Sigmoid colon (tissue), 6 donors: ENCODE measurements at regions not wholly inside any gene's neighbourhood (a gene's known extent, or its start where the extent isn't known, plus 50 kb on each side); places are given as distances from the start of the nearest gene placed in this dataset.

ENCODE experiments used
- DNase-seq: peaks from one replicate; pipeline ENCODE4 v3.0.0-alpha.2; 2019
- H3K27ac ChIP-seq, 4 donors: fragments of 200-600 bp; sonication (generic); one replicate each; pipeline ENCODE4 v1.5.1; 2016 to 2019; ENCODE audit warnings: mild to moderate bottlenecking in 1 of 4
- H3K27me3 ChIP-seq, 3 donors: fragments of 200-600 bp; sonication (generic); one replicate each; pipeline ENCODE4 v1.5.1; 2019; ENCODE audit warnings: mild to moderate bottlenecking in 1 of 3
- H3K36me3 ChIP-seq, 4 donors: fragments of 200-600 bp; sonication (generic); one replicate each; pipeline ENCODE4 v1.5.1; 2016 to 2019
- H3K4me1 ChIP-seq, 4 donors: fragments of 200-600 bp; sonication (generic); one replicate each; pipeline ENCODE4 v1.5.1; 2017 to 2019
- H3K4me3 ChIP-seq, 4 donors: fragments of 200-600 bp; sonication (generic); one replicate each; pipeline ENCODE4 v1.5.1; 2017 to 2019; ENCODE audit warnings: mild to moderate bottlenecking in 2 of 4, moderate library complexity in 1 of 4
- H3K9me3 ChIP-seq, 4 donors: fragments of 200-600 bp in 3 of 4; sonication (generic) in 3 of 4; one replicate each; pipeline versions ENCODE4 v1.5.1 to v1.6.1; 2013 to 2019
- CTCF ChIP-seq, 4 experiments: fragments of 450-650 bp in 3 of 4; fragments of 200-600 bp in 1 of 4; IDR thresholded peaks; one replicate each; pipeline ENCODE4 v1.5.1; 2016 to 2019; ENCODE audit warnings: antibody characterized with exemption in 4 of 4, mild to moderate bottlenecking in 3 of 4, moderate library complexity in 2 of 4
- EP300 ChIP-seq, 4 donors: sonication (generic); formaldehyde crosslinking; IDR thresholded peaks; one replicate each; pipeline ENCODE4 v1.6.1; 2017; ENCODE audit warnings: antibody characterized with exemption in 4 of 4
- POLR2A ChIP-seq, 2 donors: fragments of 450-650 bp; IDR thresholded peaks; one replicate each; pipeline ENCODE4 v1.6.1; 2016; ENCODE audit warnings: antibody characterized with exemption in 2 of 2, mild to moderate bottlenecking in 2 of 2, moderate library complexity in 2 of 2
- POLR2AphosphoS5 ChIP-seq, 4 donors: sonication (generic); formaldehyde crosslinking; IDR thresholded peaks; one replicate each; pipeline ENCODE4 v1.6.1; 2017; ENCODE audit warnings: antibody characterized with exemption in 4 of 4
- WGBS, 2 donors: extraction: QIAGEN DNeasy Blood & Tissue Kit; methylation state at CpG; one replicate each; pipeline ENCODE4 v1.1.7; 2013; 5-methylcytosine and 5-hydroxymethylcytosine counted together
- intact Hi-C: fragments of 100-400 bp; cut with DNase I; formaldehyde crosslinking; loops from one replicate; pipeline ENCODE4 v1.15.1; 2023
- donor health status: healthy with polysubstance abuse.
- donor health status: healthy.

DNA sequence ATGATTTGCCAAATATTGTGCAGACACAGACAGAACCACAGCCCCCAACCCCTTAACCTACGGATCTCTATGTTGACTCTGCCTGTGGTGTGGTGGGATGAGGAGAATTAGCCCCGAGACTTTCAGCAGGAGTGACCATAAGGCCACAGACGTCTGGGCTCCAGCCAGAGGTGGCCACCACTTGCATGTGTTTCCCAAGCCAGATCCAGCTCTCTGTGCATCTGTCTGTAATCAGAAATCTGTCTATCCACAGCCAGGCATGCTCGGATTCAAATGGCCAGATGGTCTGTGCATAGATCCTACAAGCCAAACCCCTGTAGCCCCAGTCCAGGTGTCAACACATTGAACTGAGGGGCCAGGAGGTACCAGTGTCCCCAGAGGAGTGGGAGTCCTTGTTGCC, 140.6 kb downstream of the SYF2 start:
- Histone ChIP-seq H3K36me3 (no peaks in the 10 kb centered on the region), H3K9me3 (no peaks in the 10 kb centered on the region), H3K27me3 (peaks cover 0 to 15% (median 5%) of the 10 kb centered on the region in 3 donors), H3K4me3 (no peak overlapping the region), H3K4me1 (no peaks in the 10 kb centered on the region), H3K27ac (no peak overlapping the region)
- TF ChIP-seq POLR2AphosphoS5 (IDR thresholded peaks at IDR 0.05) (no peak), POLR2A (IDR thresholded peaks at IDR 0.05) (no peak)
- 89 to 92% methylated on average over 4 of the region's 4 CpGs for WGBS, 2 donors
- DNase-seq = no peak
- intact Hi-C loops = loop anchor here (5.0 kb wide), 1 partner anchor 394 kb away; no protein-coding TSS in a partner anchor

GRCh38 chr1:25090707-25091422, 141.4 kb downstream of the SYF2 start:
- DNase-seq = no peak
- Histone ChIP-seq H3K4me1 (no peaks in the 10 kb centered on the region), H3K9me3 (no peaks in the 10 kb centered on the region), H3K27me3 (peaks cover 0 to 15% (median 5%) of the 10 kb centered on the region in 3 donors), H3K4me3 (no peak overlapping the region), H3K27ac (no peak overlapping the region), H3K36me3 (no peaks in the 10 kb centered on the region)
- TF ChIP-seq EP300 (IDR thresholded peaks at IDR 0.05) (no peak), POLR2AphosphoS5 (IDR thresholded peaks at IDR 0.05) (no peak), CTCF (IDR thresholded peaks at IDR 0.05) (no peak)
- WGBS, 2 donors = 84 to 87% methylated on average over 13 of the region's 13 CpGs
- intact Hi-C loops = loop anchor here (5.0 kb wide), 1 partner anchor 394 kb away; no protein-coding TSS in a partner anchor

DNA sequence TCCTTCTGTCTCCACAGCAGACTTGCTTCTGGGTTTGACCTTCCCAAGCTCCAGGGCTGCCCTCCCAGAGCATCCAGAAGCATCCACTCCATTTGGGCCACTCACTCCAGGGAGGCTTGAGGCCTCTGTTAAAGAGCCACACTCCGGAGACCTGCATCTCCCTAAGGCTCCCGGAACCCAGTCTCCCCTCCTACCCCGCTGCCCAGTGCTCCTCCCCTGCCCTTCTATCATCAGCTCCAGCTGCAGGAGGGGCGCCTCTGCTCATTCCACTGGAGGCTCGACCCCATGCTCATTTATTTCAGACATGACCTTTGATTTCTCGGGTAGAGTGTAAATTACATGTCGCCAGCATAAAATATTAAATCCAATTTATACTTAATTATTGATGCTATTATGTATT, 142.5 kb downstream of the SYF2 start:
- Histone ChIP-seq H3K4me3 (no peak overlapping the region), H3K9me3 (no peaks in the 10 kb centered on the region), H3K27me3 (peaks cover 0 to 15% (median 5%) of the 10 kb centered on the region in 3 donors), H3K27ac (no peak overlapping the region), H3K36me3 (no peaks in the 10 kb centered on the region), H3K4me1 (no peaks in the 10 kb centered on the region)
- TF ChIP-seq POLR2AphosphoS5 (IDR thresholded peaks at IDR 0.05) (no peak), CTCF (IDR thresholded peaks at IDR 0.05) (no peak), POLR2A (IDR thresholded peaks at IDR 0.05) (no peak), EP300 (IDR thresholded peaks at IDR 0.05) (no peak)
- intact Hi-C loops = loop anchor here (5.0 kb wide), 1 partner anchor 392 kb away; no protein-coding TSS in a partner anchor
- WGBS, 2 donors = 83 to 86% methylated on average over 7 of the region's 7 CpGs
- no peak for DNase-seq

DNA sequence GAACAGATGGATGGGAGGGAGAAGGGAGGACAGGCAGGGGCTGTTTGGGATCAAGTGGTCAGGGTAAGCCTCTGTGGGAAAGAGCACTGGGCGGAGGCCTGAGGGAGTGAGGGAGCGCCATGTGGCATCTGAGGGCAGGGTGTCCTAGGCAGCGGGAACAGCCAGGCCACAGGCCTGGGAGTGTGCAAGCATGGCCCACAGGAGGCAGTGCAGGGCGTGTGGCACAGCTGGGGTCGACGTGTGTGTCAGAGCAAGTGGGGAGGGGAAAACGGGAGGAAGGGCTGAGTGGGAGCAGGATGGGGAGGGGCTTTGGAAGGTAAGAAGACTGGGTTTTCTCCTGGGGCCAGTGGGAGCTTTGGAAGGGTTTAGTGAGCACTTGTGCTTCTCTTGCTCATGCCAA, 143.4 kb downstream of the SYF2 start:
- Histone ChIP-seq H3K9me3 (no peaks in the 10 kb centered on the region), H3K36me3 (no peaks in the 10 kb centered on the region), H3K4me3 (no peak overlapping the region), H3K27me3 (peaks cover 0 to 15% (median 5%) of the 10 kb centered on the region in 3 donors), H3K27ac (no peak overlapping the region), H3K4me1 (no peaks in the 10 kb centered on the region)
- intact Hi-C loops = no loop called here
- WGBS, 2 donors = 85 to 89% methylated on average over 7 of the region's 7 CpGs
- no peak for DNase-seq
- TF ChIP-seq POLR2AphosphoS5 (IDR thresholded peaks at IDR 0.05) = no peak
- TF ChIP-seq CTCF (IDR thresholded peaks at IDR 0.05) = no peak
- TF ChIP-seq POLR2A (IDR thresholded peaks at IDR 0.05) = no peak
- no peak for TF ChIP-seq EP300 (IDR thresholded peaks at IDR 0.05)

DNA sequence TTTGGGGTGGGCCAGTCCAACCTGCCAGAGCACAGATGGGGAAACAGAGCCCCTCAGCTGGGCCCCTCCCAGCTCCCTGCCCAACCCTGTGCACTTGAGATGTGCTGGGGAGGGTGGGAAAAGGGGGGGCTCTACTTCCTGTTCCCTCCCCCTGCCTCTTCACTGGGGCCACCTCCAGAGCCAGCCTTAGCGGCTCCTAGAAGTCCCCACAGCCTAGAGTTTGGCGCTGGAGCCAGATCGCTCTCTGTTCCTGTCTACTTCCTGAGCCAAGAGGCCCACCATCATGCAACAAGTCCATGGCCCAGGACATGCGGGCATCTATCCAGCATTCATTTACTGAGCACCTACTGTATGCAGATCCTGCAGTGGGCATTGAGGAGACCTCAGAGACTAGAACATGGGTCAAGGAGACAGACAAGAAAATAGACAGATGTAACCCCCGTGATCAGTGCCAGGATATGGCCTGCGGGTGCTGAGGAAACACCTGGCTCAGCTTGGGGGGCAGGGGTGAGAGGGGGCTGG, 144.1 kb downstream of the SYF2 start:
- no peak for DNase-seq
- TF ChIP-seq POLR2AphosphoS5 (IDR thresholded peaks at IDR 0.05) (no peak), POLR2A (IDR thresholded peaks at IDR 0.05) (no peak), EP300 (IDR thresholded peaks at IDR 0.05) (no peak), CTCF (IDR thresholded peaks at IDR 0.05) (no peak)
- Histone ChIP-seq H3K9me3 (no peaks in the 10 kb centered on the region), H3K27me3 (peaks cover 0 to 15% (median 5%) of the 10 kb centered on the region in 3 donors), H3K4me3 (no peak overlapping the region), H3K27ac (no peak overlapping the region), H3K36me3 (no peaks in the 10 kb centered on the region), H3K4me1 (no peaks in the 10 kb centered on the region)
- intact Hi-C loops = no loop called here
- WGBS, 2 donors = 73 to 90% methylated on average over 6 of the region's 6 CpGs
